HepG2 (cell line): ENCODE measurements at regions not wholly inside any gene's neighbourhood (a gene's known extent, or its start where the extent isn't known, plus 50 kb on each side); places are given as distances from the start of the nearest gene placed in this dataset.

Experiments used
- ATAC-seq: fragments of 200-7000 bp; cut with Tn5 transposase; 3 replicates; pipeline ENCODE4 v1.9.1; 2020; ENCODE audit warnings: mild to moderate bottlenecking, moderate library complexity
- BruUV-seq: library from RNA; stranded (reverse); fragments of 400-500 nt; replicated peaks from 2 replicates; lab custom pipeline; 2021; lab: Mats Ljungman, UMichigan
- CTCF ChIA-PET: fragments of 300-600 bp; formaldehyde crosslinking; extraction: SDS; loops from one replicate; lab custom pipeline; 2021; ENCODE audit warnings: low total read pairs, inconsistent platforms, low intra/inter-chr PET ratio; lab: Yijun Ruan, JAX
- POLR2A ChIA-PET: fragments of 350-600 bp; sonication (Branson Sonifier 250); formaldehyde crosslinking; loops from one replicate; lab custom pipeline; 2020; ENCODE audit warnings: antibody characterized with exemption, inconsistent platforms; lab: Yijun Ruan, JAX
- DNase-seq: peaks from one replicate; pipeline ENCODE4 v3.0.0-alpha.2; 2015; ENCODE audit warnings: low spot score
- FAIRE-seq: peaks from 3 replicates; lab custom pipeline; 2011; peaks lifted over from hg19 to GRCh38; lab: Jason Lieb, UNC
- H2AFZ ChIP-seq: one replicate; pipeline ENCODE4 v1.6.1; 2011; ENCODE audit warnings: low read length, inconsistent platforms
- H3K27ac ChIP-seq: fragments of 300-600 bp; 3 replicates; pipeline ENCODE4 v1.8.0; 2011; ENCODE audit warnings: mixed run types, mild to moderate bottlenecking, mixed read lengths, low read length, inconsistent platforms; ENCODE audit not compliant: insufficient read depth; ENCODE audit errors: extremely low read length
- H3K27me3 ChIP-seq, 2 experiments: fragments of 200-600 bp in 1 of 2; 2 replicates in 1 of 2; 3 replicates in 1 of 2; pipeline versions ENCODE4 v1.6.0 to v1.8.0; 2011; ENCODE audit warnings: low read length in 2 of 2, mild to moderate bottlenecking in 2 of 2, moderate library complexity in 2 of 2, inconsistent platforms in 1 of 2; ENCODE audit not compliant: insufficient read depth in 2 of 2, control insufficient read depth in 1 of 2
- H3K36me3 ChIP-seq, 2 experiments: fragments of 200-600 bp in 1 of 2; replicated peaks in 1 of 2; 2 replicates in 1 of 2; 3 replicates in 1 of 2; pipeline versions ENCODE4 v1.5.1 to v1.8.0; 2011; ENCODE audit warnings: low read length in 2 of 2, inconsistent platforms in 1 of 2; ENCODE audit not compliant: insufficient read depth in 2 of 2, control insufficient read depth in 1 of 2
- H3K4me1 ChIP-seq: 2 replicates; pipeline ENCODE4 v1.5.1; 2012; ENCODE audit warnings: low read length, inconsistent platforms; ENCODE audit not compliant: insufficient read depth
- H3K4me2 ChIP-seq: 2 replicates; pipeline ENCODE4 v1.6.0; 2011; ENCODE audit warnings: low read depth, low read length, inconsistent platforms
- H3K4me3 ChIP-seq, 3 experiments: fragments of 200-600 bp in 1 of 3; sonication (generic), shearing (Covaris generic) in 1 of 3; replicated peaks in 1 of 3; 2 replicates each; pipeline ENCODE4 v1.5.1; 2011 to 2016; ENCODE audit warnings: low read length in 3 of 3, inconsistent platforms in 2 of 3, low read depth in 2 of 3, mild to moderate bottlenecking in 2 of 3, control low read depth in 1 of 3, mixed read lengths in 1 of 3; ENCODE audit not compliant: insufficient read depth in 1 of 3
- H3K79me2 ChIP-seq: one replicate; pipeline ENCODE4 v1.6.1; 2011; ENCODE audit warnings: low read length, inconsistent platforms; ENCODE audit not compliant: insufficient read depth
- H3K9ac ChIP-seq: 2 replicates; pipeline ENCODE4 v1.6.0; 2011; ENCODE audit warnings: mild to moderate bottlenecking, low read depth, low read length, inconsistent platforms; ENCODE audit not compliant: insufficient read depth
- H3K9me3 ChIP-seq: 2 replicates; pipeline ENCODE4 v1.5.1; 2012; ENCODE audit warnings: mild to moderate bottlenecking, low read length
- H4K20me1 ChIP-seq: 2 replicates; pipeline ENCODE4 v1.6.0; 2011; ENCODE audit warnings: inconsistent platforms, mild to moderate bottlenecking, low read length, moderate library complexity; ENCODE audit not compliant: insufficient read depth
- AFF4 ChIP-seq: sonication (generic); formaldehyde crosslinking; IDR thresholded peaks from 2 replicates; pipeline ENCODE4 v1.4.0; 2020; ENCODE audit warnings: missing genetic modification reagents
- AGO2 ChIP-seq: fragments of 200-400 bp; formaldehyde crosslinking; optimal IDR thresholded peaks from 2 replicates; pipeline ENCODE3; 2017; ENCODE audit warnings: mild to moderate bottlenecking, low read depth, low read length, moderate library complexity
- CEBPB ChIP-seq: IDR thresholded peaks from 2 replicates; pipeline ENCODE4 v1.6.1; 2011; ENCODE audit warnings: low read depth, low read length, improper control_type of control experiment, borderline replicate concordance
- EEA1 ChIP-seq: sonication (generic); formaldehyde crosslinking; IDR thresholded peaks from 2 replicates; pipeline ENCODE4 v1.5.1; 2020; ENCODE audit warnings: mild to moderate bottlenecking, missing genetic modification reagents, borderline replicate concordance
- ZBTB3 ChIP-seq: sonication (generic); formaldehyde crosslinking; IDR thresholded peaks from 2 replicates; pipeline ENCODE4 v1.4.0; 2020; ENCODE audit warnings: low read depth, mild to moderate bottlenecking, moderate library complexity, missing genetic modification reagents, borderline replicate concordance
- ZKSCAN1 ChIP-seq: fragments of 150-350 bp; IDR thresholded peaks from 2 replicates; pipeline ENCODE4 v1.6.1; 2014; ENCODE audit warnings: low read length
- ZMAT5 ChIP-seq: sonication (generic); formaldehyde crosslinking; IDR thresholded peaks from 2 replicates; pipeline ENCODE4 v1.5.0; 2020; ENCODE audit warnings: mild to moderate bottlenecking, low read depth, missing genetic modification reagents, borderline replicate concordance
- ZMYM2 ChIP-seq: sonication (generic); formaldehyde crosslinking; IDR thresholded peaks from 2 replicates; pipeline ENCODE4 v1.8.0; 2022; ENCODE audit warnings: mild to moderate bottlenecking, missing genetic modification reagents
- ZNF484 ChIP-seq: sonication (generic); formaldehyde crosslinking; IDR thresholded peaks from 2 replicates; pipeline ENCODE4 v1.5.1; 2020; ENCODE audit warnings: mild to moderate bottlenecking, low read depth, missing genetic modification reagents, borderline replicate concordance
- ZNF678 ChIP-seq: sonication (generic); formaldehyde crosslinking; IDR thresholded peaks from 2 replicates; pipeline ENCODE4 v1.4.0; 2020; ENCODE audit warnings: mild to moderate bottlenecking, missing genetic modification reagents
- ZNF740 ChIP-seq: sonication (generic); formaldehyde crosslinking; IDR thresholded peaks from 2 replicates; pipeline ENCODE4 v1.4.0; 2020; ENCODE audit warnings: missing genetic modification reagents
- ZNF749 ChIP-seq: sonication (generic); formaldehyde crosslinking; IDR thresholded peaks from 2 replicates; pipeline ENCODE4 v1.8.0; 2022; ENCODE audit warnings: mild to moderate bottlenecking, missing genetic modification reagents, moderate library complexity, borderline replicate concordance
- in situ Hi-C: cut with HindIII; loops from 2 replicates; pipeline ENCODE4 v1.10.0; 2017; ENCODE audit warnings: low pct_unique_long_range_greater_than_20kb; ENCODE audit not compliant: extremely low pct_ligation_motif_present
- intact Hi-C: fragments of 100-400 bp; cut with micrococcal nuclease; formaldehyde crosslinking; loops from one replicate; pipeline ENCODE4 v1.10.0; 2022; ENCODE audit not compliant: unreplicated experiment
- TF ChIP-seq, protein P1 (sequence below): sonication (generic); formaldehyde crosslinking; IDR thresholded peaks from 2 replicates; pipeline ENCODE4 v1.4.0; 2020; ENCODE audit warnings: missing genetic modification reagents
- TF ChIP-seq, protein P2 (sequence below): IDR thresholded peaks from 2 replicates; pipeline ENCODE4 v1.6.1; 2016; ENCODE audit warnings: missing biosample characterization, missing genetic modification reagents, low read depth
- TF ChIP-seq, protein P3 (sequence below): sonication (generic); formaldehyde crosslinking; conservative IDR thresholded peaks from 2 replicates; pipeline ENCODE4 v1.4.0; 2020; ENCODE audit warnings: missing genetic modification reagents

DNA sequence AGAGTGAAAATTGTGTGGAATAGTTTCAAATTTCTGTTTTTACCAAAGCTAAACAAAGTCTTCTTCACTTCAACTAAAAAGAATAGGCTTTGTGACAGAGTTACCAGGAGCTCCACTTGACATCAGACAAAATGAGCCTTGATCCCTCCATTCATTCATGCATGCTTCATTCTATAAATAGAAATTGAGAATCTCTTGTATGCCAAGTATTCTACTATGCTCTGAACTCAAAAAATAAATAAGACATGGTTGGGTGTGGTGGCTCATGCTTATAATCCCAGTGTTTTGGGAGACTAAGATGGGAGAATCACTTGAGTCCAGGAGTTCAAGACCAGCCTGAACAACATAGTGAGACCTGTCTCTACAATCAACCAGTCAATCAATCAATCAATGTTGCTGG lies 236.6 kb upstream of the FAM83B start:
- Histone ChIP-seq H3K79me2 (no peaks in the 10 kb centered on the region), H3K9ac (no peak overlapping the region), H3K4me3 (no peak overlapping the region), H3K9me3 (no peaks in the 10 kb centered on the region), H3K4me1 (no peaks in the 10 kb centered on the region), H3K36me3 (no peaks in the 10 kb centered on the region), H2AFZ (no peak overlapping the region), H4K20me1 (no peaks in the 10 kb centered on the region), H3K27ac (no peak overlapping the region), H3K27me3 (no peaks in the 10 kb centered on the region), H3K4me2 (no peak overlapping the region)
- FAIRE-seq, result no peak
- in situ Hi-C loops, result no loop called here
- intact Hi-C loops, result no loop called here
- no peak for DNase-seq
- TF ChIP-seq ZMYM2 (CRISPR knock-in tag) (no peak), ZNF678 (CRISPR knock-in tag) (no peak), AFF4 (CRISPR knock-in tag) (no peak), ZMAT5 (CRISPR knock-in tag) (no peak), EEA1 (CRISPR knock-in tag) (no peak), ZKSCAN1 (no peak), ZNF749 (CRISPR knock-in tag) (no peak), AGO2 (no peak), ZBTB3 (CRISPR knock-in tag) (no peak), CEBPB (no peak), ZNF740 (CRISPR knock-in tag) (no peak), ZNF484 (CRISPR knock-in tag) (no peak)
- TF ChIP-seq, protein P1, sequence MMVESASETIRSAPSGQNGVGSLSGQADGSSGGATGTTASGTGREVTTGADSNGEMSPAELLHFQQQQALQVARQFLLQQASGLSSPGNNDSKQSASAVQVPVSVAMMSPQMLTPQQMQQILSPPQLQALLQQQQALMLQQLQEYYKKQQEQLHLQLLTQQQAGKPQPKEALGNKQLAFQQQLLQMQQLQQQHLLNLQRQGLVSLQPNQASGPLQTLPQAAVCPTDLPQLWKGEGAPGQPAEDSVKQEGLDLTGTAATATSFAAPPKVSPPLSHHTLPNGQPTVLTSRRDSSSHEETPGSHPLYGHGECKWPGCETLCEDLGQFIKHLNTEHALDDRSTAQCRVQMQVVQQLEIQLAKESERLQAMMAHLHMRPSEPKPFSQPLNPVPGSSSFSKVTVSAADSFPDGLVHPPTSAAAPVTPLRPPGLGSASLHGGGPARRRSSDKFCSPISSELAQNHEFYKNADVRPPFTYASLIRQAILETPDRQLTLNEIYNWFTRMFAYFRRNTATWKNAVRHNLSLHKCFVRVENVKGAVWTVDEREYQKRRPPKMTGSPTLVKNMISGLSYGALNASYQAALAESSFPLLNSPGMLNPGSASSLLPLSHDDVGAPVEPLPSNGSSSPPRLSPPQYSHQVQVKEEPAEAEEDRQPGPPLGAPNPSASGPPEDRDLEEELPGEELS (CRISPR knock-in tag), result no peak
- TF ChIP-seq, protein P2, sequence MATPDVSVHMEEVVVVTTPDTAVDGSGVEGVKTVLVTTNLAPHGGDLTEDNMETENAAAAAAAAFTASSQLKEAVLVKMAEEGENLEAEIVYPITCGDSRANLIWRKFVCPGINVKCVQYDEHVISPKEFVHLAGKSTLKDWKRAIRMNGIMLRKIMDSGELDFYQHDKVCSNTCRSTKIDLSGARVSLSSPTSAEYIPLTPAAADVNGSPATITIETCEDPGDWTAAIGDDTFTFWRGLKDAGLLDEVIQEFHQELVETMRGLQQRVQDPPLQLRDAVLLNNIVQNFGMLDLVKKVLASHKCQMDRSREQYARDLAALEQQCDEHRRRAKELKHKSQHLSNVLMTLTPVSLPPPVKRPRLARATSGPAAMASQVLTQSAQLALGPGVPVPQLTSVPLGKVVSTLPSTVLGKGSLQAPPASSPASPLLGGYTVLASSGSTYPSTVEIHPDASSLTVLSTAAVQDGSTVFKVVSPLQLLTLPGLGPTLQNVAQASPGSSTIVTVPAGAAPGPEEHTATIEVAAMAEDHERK (CRISPR knock-in tag), result no peak
- TF ChIP-seq, protein P3, sequence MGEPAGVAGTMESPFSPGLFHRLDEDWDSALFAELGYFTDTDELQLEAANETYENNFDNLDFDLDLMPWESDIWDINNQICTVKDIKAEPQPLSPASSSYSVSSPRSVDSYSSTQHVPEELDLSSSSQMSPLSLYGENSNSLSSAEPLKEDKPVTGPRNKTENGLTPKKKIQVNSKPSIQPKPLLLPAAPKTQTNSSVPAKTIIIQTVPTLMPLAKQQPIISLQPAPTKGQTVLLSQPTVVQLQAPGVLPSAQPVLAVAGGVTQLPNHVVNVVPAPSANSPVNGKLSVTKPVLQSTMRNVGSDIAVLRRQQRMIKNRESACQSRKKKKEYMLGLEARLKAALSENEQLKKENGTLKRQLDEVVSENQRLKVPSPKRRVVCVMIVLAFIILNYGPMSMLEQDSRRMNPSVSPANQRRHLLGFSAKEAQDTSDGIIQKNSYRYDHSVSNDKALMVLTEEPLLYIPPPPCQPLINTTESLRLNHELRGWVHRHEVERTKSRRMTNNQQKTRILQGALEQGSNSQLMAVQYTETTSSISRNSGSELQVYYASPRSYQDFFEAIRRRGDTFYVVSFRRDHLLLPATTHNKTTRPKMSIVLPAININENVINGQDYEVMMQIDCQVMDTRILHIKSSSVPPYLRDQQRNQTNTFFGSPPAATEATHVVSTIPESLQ (CRISPR knock-in tag), result no peak
- ChIA-PET POLR2A (no interaction called here), CTCF (no interaction called here)
- BruUV-seq, result no TSS peak
- ATAC-seq, result no peak
